ENCODE measurements at regions not wholly inside any gene's neighbourhood (a gene's known extent, or its start where the extent isn't known, plus 50 kb on each side); places are given as distances from the start of the nearest gene placed in this dataset.

DNA sequence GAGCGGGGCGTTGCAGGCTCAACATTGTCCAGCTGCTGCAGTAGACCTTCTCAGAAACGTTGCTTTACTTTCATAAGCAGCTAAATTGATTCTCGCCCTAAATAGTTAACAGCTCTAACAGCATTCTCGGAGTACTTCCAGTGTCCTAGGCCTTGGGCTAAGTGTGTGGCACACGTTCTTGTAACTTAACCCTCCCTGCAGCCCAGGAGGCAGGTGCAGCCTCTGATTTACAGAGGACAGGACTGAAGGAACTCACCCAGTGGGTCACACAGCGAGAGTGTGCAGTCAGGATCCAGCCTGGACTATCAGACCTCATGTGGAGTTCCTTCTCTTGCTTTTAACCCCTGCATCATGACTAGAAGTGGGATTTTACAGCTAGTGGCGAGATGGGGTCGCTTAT, 312.8 kb upstream of the C2CD4B start:
- DNase-seq, result no peak

DNA sequence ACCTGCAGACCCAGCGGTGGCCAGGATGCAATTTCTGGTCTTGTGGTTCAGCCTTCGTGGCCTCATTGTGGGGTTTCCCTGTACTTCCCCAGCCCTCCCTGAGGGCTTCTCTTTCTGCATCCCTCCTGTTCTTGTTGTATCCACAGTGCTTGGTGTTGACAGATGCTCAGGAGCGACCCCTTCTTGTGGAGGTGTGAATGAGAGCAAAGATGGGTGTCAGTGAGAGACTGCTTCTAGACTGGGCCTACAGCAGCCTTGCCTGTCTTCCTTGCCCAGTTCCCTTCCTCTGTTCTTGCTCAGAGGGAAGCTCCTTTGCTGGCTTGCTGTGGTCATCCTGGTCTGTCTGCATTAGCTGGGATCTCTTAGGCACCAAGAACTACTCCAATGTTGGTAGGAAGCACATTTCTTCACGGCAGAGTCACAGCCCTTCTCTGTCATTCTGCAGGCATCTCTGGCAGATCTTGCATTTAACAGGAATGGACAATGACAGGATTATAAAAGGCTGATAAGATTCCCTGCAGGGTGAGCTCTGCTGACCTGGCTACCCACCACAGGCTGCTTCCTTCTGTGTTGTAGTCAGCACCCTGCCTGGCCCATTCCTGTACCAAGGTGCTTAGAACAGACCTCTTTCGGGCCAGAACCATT, 317.8 kb upstream of the C2CD4B start:
- peak; percentile 36 for DNase-seq

DNA sequence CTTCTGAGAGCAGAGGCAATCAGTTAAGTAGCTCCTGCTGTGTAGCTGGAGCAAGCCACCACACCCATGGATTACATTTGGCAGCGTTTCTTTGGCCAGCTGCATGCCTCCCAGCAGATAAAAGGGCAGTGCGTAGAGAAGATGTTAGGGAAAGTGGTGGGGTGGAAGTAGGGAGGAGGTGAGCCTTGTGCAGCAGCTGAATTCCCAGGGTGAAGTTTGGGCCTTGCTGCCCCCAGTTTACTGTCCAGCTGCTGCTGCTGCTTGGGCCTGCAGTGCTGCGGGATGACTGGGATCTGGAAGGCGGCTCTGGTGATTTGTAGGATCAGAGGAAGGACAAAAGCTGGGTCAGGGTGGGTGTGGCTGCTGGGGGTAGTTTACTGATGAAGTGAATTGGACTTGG, 318.7 kb upstream of the C2CD4B start:
- no peak for DNase-seq

DNA sequence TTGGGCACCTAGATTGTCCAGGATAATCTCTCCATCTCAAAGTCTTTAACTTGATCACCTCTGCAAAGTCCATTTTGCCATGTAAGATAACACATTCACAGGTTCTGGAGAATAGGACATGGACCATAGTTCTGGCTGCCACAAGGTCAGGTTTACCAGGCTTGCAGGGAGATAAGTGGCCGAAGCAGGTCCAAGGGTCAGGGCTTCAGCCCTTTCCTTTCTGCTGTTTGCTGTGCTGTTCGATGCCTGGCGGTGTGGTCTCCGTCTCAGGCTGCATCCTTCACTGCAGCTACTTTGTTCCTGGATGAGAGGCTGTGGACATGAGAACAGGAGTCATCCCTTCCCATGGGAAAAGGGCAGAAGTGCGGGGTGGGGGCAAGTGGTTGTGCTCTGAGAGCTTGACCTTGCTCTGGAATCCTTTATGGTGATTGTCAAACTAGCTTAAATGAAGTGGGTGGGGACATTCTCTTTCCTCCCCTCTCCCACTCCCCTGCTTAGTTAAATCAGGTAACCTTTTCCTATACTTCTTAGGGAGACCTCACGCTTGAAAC, 320.2 kb upstream of the C2CD4B start:
- no peak for DNase-seq

DNA sequence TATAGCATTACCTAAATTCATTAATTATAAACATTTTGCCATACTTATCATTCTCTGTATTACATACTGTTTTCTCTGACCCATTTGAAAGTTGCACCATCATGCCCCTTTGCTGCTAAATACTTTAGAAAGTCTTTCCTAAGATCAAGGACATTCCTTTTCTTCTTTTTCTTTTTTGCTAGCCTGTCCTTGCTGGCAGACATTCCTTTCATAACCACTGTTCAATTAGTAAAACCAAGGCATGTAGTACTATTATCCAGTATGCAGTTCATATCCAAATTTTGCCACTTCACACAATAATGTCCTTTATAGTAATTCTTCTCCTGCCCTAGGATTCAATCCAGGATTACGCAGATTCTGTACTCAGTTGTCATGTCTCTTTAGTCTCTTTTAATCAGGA, 321.0 kb upstream of the C2CD4B start:
- DNase-seq, result no peak

DNA sequence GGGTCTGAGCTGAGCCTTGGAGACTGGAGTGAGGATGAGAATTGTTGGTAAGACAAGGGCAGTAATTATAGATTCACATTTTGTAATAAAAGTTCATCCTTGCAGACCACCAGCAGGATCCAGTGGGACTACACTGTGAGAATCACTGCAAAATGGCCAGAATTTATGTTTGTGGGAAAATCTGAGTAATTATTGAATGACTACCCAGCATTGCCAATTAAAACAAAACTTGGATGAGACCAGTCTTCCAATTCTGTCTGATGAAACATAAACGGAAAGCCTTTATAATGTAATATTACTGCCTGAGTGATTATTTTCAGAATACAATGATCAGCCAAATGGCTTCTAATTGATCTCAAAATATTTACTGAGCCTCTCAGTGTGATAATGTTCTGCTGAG, 323.3 kb upstream of the C2CD4B start:
- DNase-seq, result no peak

DNA sequence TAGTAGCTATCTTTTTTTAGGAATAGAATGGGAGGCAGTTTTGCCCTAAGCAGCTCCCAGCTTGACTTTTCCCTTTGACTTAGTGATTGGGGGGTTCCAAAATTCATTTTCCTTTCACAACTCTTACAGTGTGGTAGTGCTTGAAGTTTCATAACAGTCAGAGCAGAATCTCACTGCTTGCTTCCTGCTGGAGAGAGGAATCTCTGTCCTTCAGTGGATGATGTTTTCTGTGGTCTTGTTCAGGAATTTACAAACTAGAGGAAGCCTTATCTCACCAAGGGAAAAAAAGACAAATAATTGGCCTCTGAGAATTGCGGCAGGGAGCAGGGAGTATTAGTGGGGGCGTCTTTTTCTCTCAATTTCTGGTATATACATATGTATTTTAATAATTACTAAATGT, 326.6 kb upstream of the C2CD4B start:
- no peak for DNase-seq

DNA sequence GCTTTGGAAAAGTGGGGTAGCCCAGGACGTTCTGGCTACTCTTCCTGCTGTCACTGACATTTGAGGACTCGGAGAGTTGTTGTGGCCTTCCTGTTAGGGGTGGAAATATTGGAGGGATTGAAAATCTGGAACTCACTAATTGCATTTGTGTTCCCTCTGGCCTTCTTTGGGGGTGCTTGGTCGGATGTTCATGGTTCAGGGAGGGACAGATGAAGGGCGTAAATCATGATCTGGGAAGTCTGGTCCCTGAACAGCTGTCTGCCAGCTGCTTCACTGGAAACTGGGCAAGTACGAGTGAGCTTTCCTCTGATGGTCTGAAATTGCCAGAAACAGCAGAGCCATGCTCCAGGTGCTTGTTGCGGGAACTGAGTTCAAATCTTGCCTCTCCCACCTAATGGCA, 327.8 kb upstream of the C2CD4B start:
- DNase-seq, result no peak

DNA sequence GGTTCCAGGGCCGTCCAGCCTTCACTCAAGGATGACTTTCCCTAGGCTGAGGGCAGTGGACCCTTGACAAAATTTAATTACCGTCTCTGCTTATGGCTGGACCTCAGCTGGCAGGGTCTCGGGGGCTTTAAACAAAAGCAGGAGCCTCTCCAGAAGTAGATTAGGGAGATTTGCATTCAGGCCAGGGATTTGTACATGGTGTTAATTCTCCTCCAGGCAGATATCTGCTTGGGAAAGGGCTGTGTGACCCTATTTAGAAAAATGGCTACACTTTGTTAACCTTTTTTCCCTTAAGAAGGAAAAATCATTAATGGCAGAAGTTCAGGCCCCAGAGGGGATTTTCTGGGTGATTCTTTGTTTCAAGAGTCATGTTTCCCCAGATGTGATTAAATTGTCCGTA, 329.1 kb upstream of the C2CD4B start:
- DNase-seq, result no peak

DNA sequence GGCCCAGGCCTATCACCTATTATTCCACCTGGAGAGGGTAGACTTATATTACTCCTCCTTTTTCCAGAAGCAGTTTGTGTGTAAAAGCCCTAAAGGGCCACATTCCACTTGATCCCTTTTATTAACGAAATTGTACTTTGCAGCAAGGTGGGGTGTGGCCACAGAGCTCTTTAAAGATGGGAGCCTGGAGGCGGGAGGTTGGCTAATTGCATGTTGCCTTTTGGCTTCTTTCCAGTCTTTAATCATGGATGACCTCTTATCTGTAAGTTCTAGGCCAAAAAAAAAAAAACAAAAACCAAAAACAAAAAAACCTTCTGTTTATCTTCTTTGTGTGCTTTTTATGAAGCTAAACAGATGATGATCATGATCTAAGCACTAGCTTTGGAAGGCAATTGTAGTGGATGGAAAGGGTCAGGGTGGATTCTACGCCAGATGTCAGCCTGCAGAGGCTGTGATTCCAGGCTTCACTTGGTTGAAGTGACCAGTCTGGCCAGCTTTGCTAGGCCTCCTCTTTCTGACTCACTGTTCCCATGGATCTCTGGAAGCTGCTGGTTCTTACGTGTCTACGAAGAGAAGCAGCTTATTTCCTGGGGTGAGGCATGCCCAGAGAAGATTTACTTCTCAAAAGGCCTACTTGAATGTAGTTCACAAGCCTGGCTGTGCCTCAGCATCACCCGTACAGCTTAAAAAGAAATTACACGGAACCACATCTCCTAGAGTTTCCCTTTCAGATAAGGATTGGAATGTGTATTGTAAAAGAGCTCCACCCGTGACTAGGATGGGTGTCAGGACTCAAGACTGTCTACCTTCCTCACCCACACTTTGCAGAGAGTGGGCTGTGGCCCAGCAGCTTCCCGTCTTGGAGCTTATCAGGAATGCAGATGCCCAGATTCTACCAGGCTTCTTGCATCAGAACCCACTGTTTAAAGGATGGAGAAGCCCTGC, 330.9 kb upstream of the C2CD4B start:
- DNase-seq, result no peak

DNA sequence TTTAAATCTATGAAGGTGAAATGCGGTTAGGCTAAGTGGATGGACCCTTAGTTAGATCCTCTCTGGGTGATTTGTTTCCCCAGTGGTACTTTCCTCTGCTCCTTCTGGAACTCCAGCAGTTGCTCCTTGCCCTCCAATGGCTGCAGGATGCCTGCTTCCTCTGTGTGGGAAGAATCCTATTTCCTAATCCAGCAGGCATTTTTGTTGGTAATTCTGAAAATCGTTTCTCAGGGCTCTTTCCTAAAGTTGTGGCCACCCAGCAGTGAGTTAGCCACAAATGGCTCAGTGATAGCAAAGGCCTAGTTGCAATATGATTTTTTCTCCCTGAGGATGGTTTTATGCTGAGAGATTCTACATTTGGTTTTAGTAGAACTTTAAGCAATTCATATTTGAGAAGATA, 332.3 kb upstream of the C2CD4B start:
- DNase-seq, result no peak

DNA sequence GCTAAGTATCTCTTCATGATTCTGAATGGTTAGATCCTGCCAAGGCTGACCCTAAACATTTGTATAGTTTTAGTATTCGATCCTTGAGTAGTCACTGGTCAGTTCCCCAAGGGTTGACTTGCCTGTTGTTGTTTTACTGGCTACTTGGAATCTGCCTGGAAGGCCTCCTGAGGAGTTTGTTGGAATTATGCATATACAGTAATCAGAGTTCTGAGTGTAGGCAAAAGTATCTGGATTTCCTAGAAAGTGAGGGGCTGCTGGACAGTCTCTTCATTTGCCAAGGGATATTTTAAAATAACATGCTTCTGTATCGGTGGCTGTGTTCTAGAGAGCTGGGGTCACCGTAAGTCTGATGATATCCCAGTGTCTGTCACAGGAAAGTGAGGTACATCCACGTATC, 333.2 kb upstream of the C2CD4B start:
- no peak for DNase-seq

DNA sequence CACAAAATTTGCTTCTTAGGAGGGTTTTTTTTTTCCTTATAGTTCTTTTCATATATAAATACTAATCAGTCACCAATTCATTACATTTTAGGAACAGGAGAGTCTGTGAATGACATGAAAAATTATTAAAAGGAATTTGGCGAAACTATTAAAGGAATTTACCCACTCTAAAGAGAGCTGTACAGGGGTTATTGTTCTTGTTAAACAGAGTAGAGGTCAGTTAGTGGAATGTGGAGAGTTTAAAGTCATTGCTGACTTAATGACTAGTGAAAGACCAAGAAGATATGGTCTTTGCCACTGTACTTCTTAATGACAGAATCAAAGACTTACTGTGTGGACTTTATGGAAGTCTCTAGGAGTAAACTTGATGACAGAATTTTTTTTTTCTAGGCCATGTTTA, 333.6 kb upstream of the C2CD4B start:
- no peak for DNase-seq

DNA sequence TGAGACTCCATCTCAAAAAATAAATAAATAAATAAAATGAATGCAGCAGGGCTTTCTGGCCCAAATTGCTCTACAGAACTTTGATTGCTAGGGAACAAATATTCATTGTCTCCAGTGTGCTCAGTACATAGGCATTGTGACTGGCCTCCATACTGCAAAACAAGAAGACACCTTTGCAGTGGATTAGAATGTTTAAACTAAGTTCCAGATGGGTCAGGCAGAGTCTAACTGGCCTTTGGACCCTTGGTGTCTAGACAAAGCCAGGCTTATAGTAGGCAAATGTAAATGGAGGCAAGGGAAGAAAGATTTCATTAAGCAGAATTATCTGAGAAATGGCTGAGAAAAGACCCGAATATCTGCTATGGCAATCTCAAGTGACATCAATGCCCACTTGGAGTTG, 335.2 kb upstream of the C2CD4B start:
- no peak for DNase-seq

DNA sequence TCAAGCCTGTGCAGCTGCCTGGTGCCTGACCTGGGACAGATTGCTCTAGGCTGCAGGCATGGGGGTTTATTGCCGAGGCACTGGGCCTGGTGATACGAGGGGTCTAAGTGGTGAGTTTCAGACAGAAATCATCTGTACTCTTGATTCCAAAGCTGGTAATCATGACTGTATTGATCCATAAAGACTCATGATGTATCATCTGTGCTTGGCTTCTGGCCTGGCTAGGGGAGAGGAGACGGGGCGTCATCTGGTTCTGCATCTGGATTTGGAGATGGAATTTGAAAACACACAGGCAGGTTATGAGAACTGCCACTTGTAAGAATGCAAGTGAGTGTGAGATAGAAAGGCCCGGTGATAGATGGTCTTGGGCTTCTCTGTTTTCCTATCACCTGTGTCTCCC, 337.4 kb upstream of the C2CD4B start:
- no peak for DNase-seq

DNA sequence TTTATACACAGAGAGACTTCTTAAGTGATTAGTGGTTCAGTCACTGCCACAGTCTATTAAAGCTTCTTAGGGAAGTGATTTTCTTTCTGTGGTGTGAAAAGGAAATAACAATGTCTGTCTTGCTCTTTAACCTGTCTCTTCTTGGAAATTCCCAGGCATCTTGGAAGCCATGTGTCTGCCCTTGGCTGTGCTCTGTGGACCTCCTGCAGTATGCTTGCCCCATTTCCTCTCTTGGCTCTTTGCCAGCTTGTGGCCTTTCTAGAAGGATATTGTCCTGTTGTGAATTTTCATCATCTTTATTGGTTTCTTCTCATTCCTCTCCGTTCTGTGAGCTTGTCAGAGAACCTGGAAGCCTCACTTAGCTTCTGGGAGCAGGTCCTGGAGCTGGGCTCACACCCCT, 338.4 kb upstream of the C2CD4B start:
- no peak for DNase-seq

DNA sequence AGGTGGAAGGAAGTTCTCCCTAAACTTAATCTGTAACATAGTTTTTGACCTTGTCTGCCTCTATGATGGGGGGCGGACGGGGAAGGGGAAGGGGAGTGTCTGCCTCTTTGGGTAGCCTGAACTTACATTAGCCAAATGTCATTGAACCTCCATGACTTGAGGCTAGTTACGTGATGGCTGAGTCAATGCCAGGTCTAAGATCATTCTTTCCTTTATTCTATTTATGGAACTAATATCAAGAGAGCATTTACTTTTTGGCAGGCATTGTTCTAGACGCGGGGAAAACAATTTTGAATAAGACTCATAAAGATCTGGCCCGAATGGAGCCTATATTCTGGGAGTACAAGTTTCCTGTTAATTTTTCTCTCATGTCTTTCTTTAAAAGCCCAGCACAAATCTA, 340.7 kb upstream of the C2CD4B start:
- DNase-seq, result no peak

DNA sequence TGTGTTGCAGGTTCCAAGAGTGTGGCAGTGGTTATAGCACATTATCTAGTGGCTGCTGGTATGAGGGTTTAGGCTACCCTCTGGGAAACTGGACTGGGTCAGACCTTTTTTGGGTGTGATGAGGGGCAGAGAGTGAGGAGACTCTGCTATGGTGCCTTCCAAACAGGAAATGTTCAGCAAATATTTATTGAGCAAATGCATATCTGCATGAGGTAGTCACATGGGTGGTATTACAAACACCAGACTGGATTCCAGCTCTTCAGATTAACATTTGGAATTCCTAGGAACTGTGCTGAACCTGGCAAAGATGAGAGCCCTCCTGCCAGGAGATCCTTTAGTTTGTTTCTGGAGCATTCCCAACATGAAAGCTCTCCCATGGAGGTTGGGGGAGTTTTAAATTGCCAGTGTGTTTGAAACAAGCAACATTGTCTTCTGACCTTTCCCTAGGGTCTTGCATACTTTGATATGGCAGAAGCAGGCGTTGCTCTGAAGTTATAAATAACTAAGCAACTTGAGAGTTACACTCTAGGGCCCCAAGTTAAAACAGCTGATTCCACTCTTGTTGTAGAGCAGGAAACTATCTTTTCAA, 341.2 kb upstream of the C2CD4B start:
- no peak for DNase-seq

DNA sequence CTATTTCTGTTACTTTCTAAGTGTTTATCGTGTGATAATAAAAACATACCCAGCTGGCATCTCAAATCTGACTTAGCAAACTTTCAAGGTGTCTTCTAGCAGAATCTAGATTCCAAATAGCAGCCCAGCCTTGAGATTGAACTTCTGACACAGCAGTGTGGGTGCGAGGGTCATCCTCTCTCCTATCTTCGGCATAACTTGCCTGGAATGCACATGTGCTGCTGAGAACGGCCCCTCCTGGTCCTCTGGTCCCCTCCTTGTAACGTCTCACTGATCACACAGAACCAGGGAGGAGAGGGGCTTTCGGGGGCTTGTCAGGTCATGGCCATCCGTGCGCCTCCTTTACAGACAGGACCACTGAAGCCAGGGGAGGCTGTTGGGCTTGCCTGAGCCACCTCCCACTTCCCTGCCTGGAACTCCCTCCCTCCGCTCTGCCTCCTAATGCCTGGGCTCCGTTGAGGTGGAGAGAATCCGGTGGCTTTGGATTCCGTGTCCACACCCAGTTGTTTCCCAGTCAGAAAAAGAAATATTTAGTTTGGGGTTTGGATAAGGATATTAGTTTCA, 344.4 kb upstream of the C2CD4B start:
- no peak for DNase-seq

DNA sequence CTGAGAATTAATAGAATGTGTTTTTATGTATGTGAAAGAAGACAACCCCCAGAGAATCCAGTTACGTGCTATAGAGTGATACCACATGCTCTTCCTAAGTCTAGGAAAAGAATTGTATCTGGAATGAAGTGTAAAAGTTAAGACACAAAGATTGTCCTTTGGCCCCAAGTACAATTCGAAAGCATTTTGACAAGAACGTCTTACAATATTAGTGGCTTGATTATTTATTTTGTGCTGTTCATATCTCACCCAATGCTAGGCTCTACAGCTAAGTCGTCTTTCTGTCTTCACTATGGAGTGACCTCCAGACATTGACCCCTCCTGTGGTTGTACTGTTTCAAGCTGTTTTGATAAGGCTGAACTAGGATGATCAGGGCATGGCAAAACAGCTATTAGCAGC, 345.7 kb upstream of the C2CD4B start:
- no peak for DNase-seq

DNA sequence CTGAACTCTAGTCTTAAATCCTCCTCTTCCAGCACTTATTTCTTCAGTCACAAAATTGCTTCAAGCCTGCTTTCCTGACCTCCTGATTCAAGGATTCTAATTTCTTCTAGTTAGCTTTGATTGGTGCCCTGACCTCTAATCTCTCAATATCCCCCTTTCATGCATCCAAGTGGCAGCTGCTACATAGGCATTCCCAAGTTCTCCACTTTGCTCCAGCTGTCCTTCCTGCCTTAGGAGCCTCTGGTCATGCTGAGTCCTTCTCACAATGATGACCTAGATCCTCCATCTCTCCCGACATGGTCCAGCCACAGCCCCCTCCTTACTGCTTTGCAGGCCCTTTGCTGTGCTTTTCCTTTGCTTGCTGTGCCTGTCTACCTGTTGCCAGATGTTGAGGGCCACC, 347.8 kb upstream of the C2CD4B start:
- DNase-seq, result no peak

DNA sequence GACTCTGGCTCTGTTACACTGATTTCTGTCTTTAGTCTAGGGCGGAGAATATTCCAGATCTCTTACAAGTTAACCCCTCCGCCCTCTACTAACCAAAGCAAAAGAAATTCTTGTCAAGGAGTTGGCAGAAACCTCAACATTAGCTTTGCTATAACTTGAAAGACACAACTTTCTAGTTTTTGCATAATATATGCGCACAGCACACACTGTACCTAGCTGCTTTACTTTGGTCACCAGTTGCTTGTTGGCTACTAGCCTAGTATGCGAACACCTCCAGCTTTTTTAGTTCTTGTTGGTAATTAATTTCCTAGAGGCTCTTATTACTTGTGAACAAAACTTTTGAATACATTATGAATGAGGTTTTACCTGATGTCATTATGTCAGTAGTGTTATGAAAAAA, 348.8 kb upstream of the C2CD4B start:
- no peak for DNase-seq

DNA sequence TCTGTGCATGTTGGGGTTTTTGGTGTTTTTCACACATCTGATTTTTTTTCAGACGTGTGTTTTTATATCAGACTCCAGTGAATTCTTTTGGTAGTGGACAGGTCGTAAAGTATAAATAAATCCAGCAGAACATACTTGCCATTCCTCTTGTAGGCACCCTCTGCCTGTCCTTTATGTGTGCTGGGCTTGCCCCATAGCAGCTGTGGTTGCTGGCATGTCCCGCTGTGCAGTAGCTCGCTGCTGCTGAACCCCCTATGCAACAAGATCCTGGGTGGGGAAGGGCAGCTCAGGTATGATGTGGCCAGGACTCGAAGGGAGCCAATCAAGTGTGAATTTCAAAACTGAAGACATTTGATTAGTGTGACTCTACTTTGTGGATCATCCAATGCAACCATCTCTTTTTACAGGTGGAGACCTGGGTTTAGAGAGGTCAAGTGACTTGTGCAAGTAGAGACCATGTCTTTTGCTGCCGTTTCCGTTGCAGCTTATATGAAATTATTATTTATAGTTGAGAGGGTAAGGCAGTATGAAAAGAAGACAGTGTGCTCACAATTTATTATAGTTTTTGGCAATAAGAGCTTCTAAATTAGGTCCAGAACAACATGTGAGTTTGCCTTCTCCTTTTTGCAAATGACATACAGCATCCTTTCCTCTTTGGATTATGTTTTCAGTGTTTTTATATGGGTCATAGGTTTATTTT, 350.8 kb upstream of the C2CD4B start:
- no peak for DNase-seq

All from activated CD4-positive, alpha-beta T cell treated with anti-CD3 and anti-CD28 coated beads, Interleukin-2, Interleukin-6, amounts not matched to agents 100 ng/mL and 50 ng/mL, durations not matched to agents 16 hours and 8 hours (primary cell).